AG10803 (cell line): ENCODE measurements at regions not wholly inside any gene's neighbourhood (a gene's known extent, or its start where the extent isn't known, plus 50 kb on each side); places are given as distances from the start of the nearest gene placed in this dataset.

Experiments
- DNase-seq: peaks from one replicate; pipeline ENCODE4 v3.0.0; 2010; ENCODE audit warnings: low read depth
- H3K4me3 ChIP-seq: 2 replicates; pipeline ENCODE4 v1.5.1; 2011; ENCODE audit warnings: mild to moderate bottlenecking, low read length, control low read depth
- CTCF ChIP-seq: conservative IDR thresholded peaks from 2 replicates; pipeline ENCODE4 v1.5.1; 2011; ENCODE audit warnings: mild to moderate bottlenecking, low read length, control low read depth, inconsistent platforms

- DNase-seq, result no peak
- H3K4me3 ChIP-seq, result no peak overlapping the region
- TF ChIP-seq CTCF, result no peak
These were observed 556.2 kb upstream of the EEF2KMT start for GRCh38 chr16:5653789-5654188.

GRCh38 chr16:5653041-5653440 lies 555.4 kb upstream of the EEF2KMT start:
- no peak for TF ChIP-seq CTCF
- H3K4me3 ChIP-seq, result no peak overlapping the region
- DNase-seq, result no peak

- no peak for TF ChIP-seq CTCF
- DNase-seq, result no peak
- H3K4me3 ChIP-seq, result no peak overlapping the region
These were observed 552.5 kb upstream of the EEF2KMT start for GRCh38 chr16:5649762-5650743.

- no peak overlapping the region for H3K4me3 ChIP-seq
- TF ChIP-seq CTCF, result no peak
- DNase-seq, result no peak
These were observed 549.5 kb upstream of the EEF2KMT start for GRCh38 chr16:5647051-5647450.

- no peak for DNase-seq
- no peak overlapping the region for H3K4me3 ChIP-seq
- no peak for TF ChIP-seq CTCF
These were observed 546.4 kb upstream of the EEF2KMT start for GRCh38 chr16:5643855-5644531.

- DNase-seq, result no peak
- TF ChIP-seq CTCF, result no peak
- H3K4me3 ChIP-seq, result no peak overlapping the region
These were observed 544.8 kb upstream of the EEF2KMT start for GRCh38 chr16:5642436-5642835.

- no peak for DNase-seq
- no peak for TF ChIP-seq CTCF
- no peak overlapping the region for H3K4me3 ChIP-seq
These were observed 544.4 kb upstream of the EEF2KMT start for GRCh38 chr16:5642011-5642410.
